NCI-H345 treated with DMSO at 0.1 percent for 48 hours (cell line): ENCODE measurements at regions not wholly inside any gene's neighbourhood (a gene's known extent, or its start where the extent isn't known, plus 50 kb on each side); places are given as distances from the start of the nearest gene placed in this dataset.

ENCODE experiments used
- DNase-seq: peaks from one replicate; lab custom pipeline; 2025; ENCODE audit not compliant: unreplicated experiment; lab: John Stamatoyannopoulos, UW

- DNase-seq = no peak
Measured at GRCh38 chr2:75772908-75773630, 62.4 kb upstream of the GCFC2 start.

GRCh38 chr2:75765798-75766197 is 55.1 kb upstream of the GCFC2 start:
- DNase-seq = no peak

GRCh38 chr2:75764611-75765010 is 53.9 kb upstream of the GCFC2 start:
- DNase-seq = no peak
